DND-41 (cell line): ENCODE measurements at regions not wholly inside any gene's neighbourhood (a gene's known extent, or its start where the extent isn't known, plus 50 kb on each side); places are given as distances from the start of the nearest gene placed in this dataset.

Experiments
- CTCF ChIP-seq: IDR thresholded peaks from 2 replicates; pipeline ENCODE4 v1.5.1; 2012; ENCODE audit warnings: borderline replicate concordance, low read length, moderate library complexity, mild to moderate bottlenecking; ENCODE audit not compliant: poor library complexity, severe bottlenecking; ENCODE audit errors: extremely low read depth
- EZH2 ChIP-seq: IDR thresholded peaks from 3 replicates; pipeline ENCODE4 v1.6.1; 2012; ENCODE audit warnings: borderline replicate concordance, low read depth, mild to moderate bottlenecking, moderate library complexity, low read length, inconsistent platforms; ENCODE audit not compliant: severe bottlenecking

- TF ChIP-seq CTCF (no peak), EZH2 (no peak)
These were observed 467.4 kb downstream of the EIPR1 start for GRCh38 chr2:2910259-2910658.
